HepG2 (cell line): ENCODE measurements at regions not wholly inside any gene's neighbourhood (a gene's known extent, or its start where the extent isn't known, plus 50 kb on each side); places are given as distances from the start of the nearest gene placed in this dataset.

Experiments used
- ATAC-seq: fragments of 200-7000 bp; cut with Tn5 transposase; 3 replicates; pipeline ENCODE4 v1.9.1; 2020; ENCODE audit warnings: mild to moderate bottlenecking, moderate library complexity
- BruUV-seq: library from RNA; stranded (reverse); fragments of 400-500 nt; replicated peaks from 2 replicates; lab custom pipeline; 2021; lab: Mats Ljungman, UMichigan
- CTCF ChIA-PET: fragments of 300-600 bp; formaldehyde crosslinking; extraction: SDS; loops from one replicate; lab custom pipeline; 2021; ENCODE audit warnings: low total read pairs, inconsistent platforms, low intra/inter-chr PET ratio; lab: Yijun Ruan, JAX
- POLR2A ChIA-PET: fragments of 350-600 bp; sonication (Branson Sonifier 250); formaldehyde crosslinking; loops from one replicate; lab custom pipeline; 2020; ENCODE audit warnings: antibody characterized with exemption, inconsistent platforms; lab: Yijun Ruan, JAX
- DNase-seq: peaks from one replicate; pipeline ENCODE4 v3.0.0-alpha.2; 2015; ENCODE audit warnings: low spot score
- FAIRE-seq: peaks from 3 replicates; lab custom pipeline; 2011; peaks lifted over from hg19 to GRCh38; lab: Jason Lieb, UNC
- H2AFZ ChIP-seq: one replicate; pipeline ENCODE4 v1.6.1; 2011; ENCODE audit warnings: low read length, inconsistent platforms
- H3K27ac ChIP-seq: fragments of 300-600 bp; 3 replicates; pipeline ENCODE4 v1.8.0; 2011; ENCODE audit warnings: mixed run types, mild to moderate bottlenecking, mixed read lengths, low read length, inconsistent platforms; ENCODE audit not compliant: insufficient read depth; ENCODE audit errors: extremely low read length
- H3K27me3 ChIP-seq, 2 experiments: fragments of 200-600 bp in 1 of 2; 2 replicates in 1 of 2; 3 replicates in 1 of 2; pipeline versions ENCODE4 v1.6.0 to v1.8.0; 2011; ENCODE audit warnings: low read length in 2 of 2, mild to moderate bottlenecking in 2 of 2, moderate library complexity in 2 of 2, inconsistent platforms in 1 of 2; ENCODE audit not compliant: insufficient read depth in 2 of 2, control insufficient read depth in 1 of 2
- H3K36me3 ChIP-seq, 2 experiments: fragments of 200-600 bp in 1 of 2; replicated peaks in 1 of 2; 2 replicates in 1 of 2; 3 replicates in 1 of 2; pipeline versions ENCODE4 v1.5.1 to v1.8.0; 2011; ENCODE audit warnings: low read length in 2 of 2, inconsistent platforms in 1 of 2; ENCODE audit not compliant: insufficient read depth in 2 of 2, control insufficient read depth in 1 of 2
- H3K4me1 ChIP-seq: 2 replicates; pipeline ENCODE4 v1.5.1; 2012; ENCODE audit warnings: low read length, inconsistent platforms; ENCODE audit not compliant: insufficient read depth
- H3K4me2 ChIP-seq: 2 replicates; pipeline ENCODE4 v1.6.0; 2011; ENCODE audit warnings: low read depth, low read length, inconsistent platforms
- H3K4me3 ChIP-seq, 3 experiments: fragments of 200-600 bp in 1 of 3; sonication (generic), shearing (Covaris generic) in 1 of 3; replicated peaks in 1 of 3; 2 replicates each; pipeline ENCODE4 v1.5.1; 2011 to 2016; ENCODE audit warnings: low read length in 3 of 3, inconsistent platforms in 2 of 3, low read depth in 2 of 3, mild to moderate bottlenecking in 2 of 3, control low read depth in 1 of 3, mixed read lengths in 1 of 3; ENCODE audit not compliant: insufficient read depth in 1 of 3
- H3K79me2 ChIP-seq: one replicate; pipeline ENCODE4 v1.6.1; 2011; ENCODE audit warnings: low read length, inconsistent platforms; ENCODE audit not compliant: insufficient read depth
- H3K9ac ChIP-seq: 2 replicates; pipeline ENCODE4 v1.6.0; 2011; ENCODE audit warnings: mild to moderate bottlenecking, low read depth, low read length, inconsistent platforms; ENCODE audit not compliant: insufficient read depth
- H3K9me3 ChIP-seq: 2 replicates; pipeline ENCODE4 v1.5.1; 2012; ENCODE audit warnings: mild to moderate bottlenecking, low read length
- H4K20me1 ChIP-seq: 2 replicates; pipeline ENCODE4 v1.6.0; 2011; ENCODE audit warnings: inconsistent platforms, mild to moderate bottlenecking, low read length, moderate library complexity; ENCODE audit not compliant: insufficient read depth
- CENPT ChIP-seq: sonication (generic); formaldehyde crosslinking; IDR thresholded peaks from 2 replicates; pipeline ENCODE4 v1.8.0; 2022; ENCODE audit warnings: low read depth, mild to moderate bottlenecking, moderate library complexity, missing genetic modification reagents
- ERF ChIP-seq: IDR thresholded peaks from 2 replicates; pipeline ENCODE4 v1.6.1; 2018; ENCODE audit warnings: missing biosample characterization, missing genetic modification reagents
- HOMEZ ChIP-seq: IDR thresholded peaks from 2 replicates; pipeline ENCODE4 v1.6.1; 2016; ENCODE audit warnings: low read depth
- KLF6 ChIP-seq: IDR thresholded peaks from 2 replicates; pipeline ENCODE4 v1.8.0; 2016; ENCODE audit warnings: missing biosample characterization, missing genetic modification reagents
- MAF1 ChIP-seq: sonication (generic); formaldehyde crosslinking; IDR thresholded peaks from 2 replicates; pipeline ENCODE4 v1.5.0; 2020; ENCODE audit warnings: missing genetic modification reagents, borderline replicate concordance
- RFX3 ChIP-seq: IDR thresholded peaks from 2 replicates; pipeline ENCODE4 v1.6.1; 2016; ENCODE audit warnings: missing biosample characterization, missing genetic modification reagents
- SALL2 ChIP-seq: sonication (generic); formaldehyde crosslinking; IDR thresholded peaks from 2 replicates; pipeline ENCODE4 v1.8.1; 2023; ENCODE audit warnings: mild to moderate bottlenecking, missing genetic modification reagents, inconsistent platforms
- TEF ChIP-seq: sonication (generic); formaldehyde crosslinking; IDR thresholded peaks from 2 replicates; pipeline ENCODE4 v1.5.0; 2020; ENCODE audit warnings: missing genetic modification reagents
- TRAFD1 ChIP-seq: sonication (generic); formaldehyde crosslinking; IDR thresholded peaks from 2 replicates; pipeline ENCODE4 v1.5.1; 2020; ENCODE audit warnings: missing genetic modification reagents, mild to moderate bottlenecking, borderline replicate concordance
- ZFP1 ChIP-seq: IDR thresholded peaks from 2 replicates; pipeline ENCODE4 v1.6.1; 2016
- ZFP36L1 ChIP-seq: sonication (generic); formaldehyde crosslinking; IDR thresholded peaks from 2 replicates; pipeline ENCODE4 v1.8.0; 2022; ENCODE audit warnings: mild to moderate bottlenecking, missing genetic modification reagents, moderate library complexity
- ZNF207 ChIP-seq: fragments of 450-650 bp; IDR thresholded peaks from 2 replicates; pipeline ENCODE4 v1.6.1; 2016; ENCODE audit warnings: antibody characterized with exemption, borderline replicate concordance
- ZNF225 ChIP-seq: sonication (generic); formaldehyde crosslinking; IDR thresholded peaks from 2 replicates; pipeline ENCODE4 v1.4.0; 2020; ENCODE audit warnings: mild to moderate bottlenecking, missing genetic modification reagents
- ZNF432 ChIP-seq: sonication (generic); formaldehyde crosslinking; IDR thresholded peaks from 2 replicates; pipeline ENCODE4 v1.5.0; 2020; ENCODE audit warnings: missing genetic modification reagents, mild to moderate bottlenecking, borderline replicate concordance
- ZNF513 ChIP-seq: sonication (generic); formaldehyde crosslinking; conservative IDR thresholded peaks from 2 replicates; pipeline ENCODE4 v1.5.0; 2020; ENCODE audit warnings: missing genetic modification reagents
- ZNF839 ChIP-seq: sonication (generic); formaldehyde crosslinking; IDR thresholded peaks from 2 replicates; pipeline ENCODE4 v1.4.0; 2020; ENCODE audit warnings: missing genetic modification reagents, mild to moderate bottlenecking, borderline replicate concordance
- WGBS: methylation state at CpG from one replicate; pipeline ENCODE4 v1.1.6; 2017; ENCODE audit warnings: low lambda C conversion rate; 5-methylcytosine and 5-hydroxymethylcytosine counted together
- in situ Hi-C: cut with HindIII; loops from 2 replicates; pipeline ENCODE4 v1.10.0; 2017; ENCODE audit warnings: low pct_unique_long_range_greater_than_20kb; ENCODE audit not compliant: extremely low pct_ligation_motif_present
- intact Hi-C: fragments of 100-400 bp; cut with micrococcal nuclease; formaldehyde crosslinking; loops from one replicate; pipeline ENCODE4 v1.10.0; 2022; ENCODE audit not compliant: unreplicated experiment

- ATAC-seq: no peak
- H3K27ac ChIP-seq: no peak overlapping the region
- H3K27me3 ChIP-seq: no peaks in the 10 kb centered on the region
- H2AFZ ChIP-seq: no peak overlapping the region
- intact Hi-C loops (no loop called here), in situ Hi-C loops (no loop called here)
- no TSS peak for BruUV-seq
- H3K4me2 ChIP-seq: no peak overlapping the region
- WGBS: 78% methylated on average over 1 of the region's 1 CpG
- POLR2A ChIA-PET: no interaction called here
- FAIRE-seq: no peak
- H3K4me3 ChIP-seq: no peak overlapping the region
- no peak overlapping the region for H3K9ac ChIP-seq
- peaks cover 22% of the 10 kb centered on the region for H3K9me3 ChIP-seq
- no peaks in the 10 kb centered on the region for H3K79me2 ChIP-seq
- H4K20me1 ChIP-seq: no peaks in the 10 kb centered on the region
- no peaks in the 10 kb centered on the region for H3K4me1 ChIP-seq
- H3K36me3 ChIP-seq: no peaks in the 10 kb centered on the region
- CTCF ChIA-PET: no interaction called here
- no peak for DNase-seq
- peak; percentile 45; the same call in 1 of the 2 replicates for TF ChIP-seq ZFP1
- TF ChIP-seq MAF1 (CRISPR knock-in tag): no peak
- TF ChIP-seq ZNF207: no peak
Observed at GRCh38 chr7:111630862-111631261, 68.6 kb upstream of the IMMP2L start.

GRCh38 chr7:111622084-111622483 lies 59.8 kb upstream of the IMMP2L start:
- H4K20me1 ChIP-seq: no peaks in the 10 kb centered on the region
- FAIRE-seq (no peak), ATAC-seq (no peak), DNase-seq (no peak)
- no peak overlapping the region for H2AFZ ChIP-seq
- no peaks in the 10 kb centered on the region for H3K79me2 ChIP-seq
- H3K4me2 ChIP-seq: no peak overlapping the region
- H3K4me1 ChIP-seq: no peaks in the 10 kb centered on the region
- no peak overlapping the region for H3K27ac ChIP-seq
- in situ Hi-C loops (no loop called here), intact Hi-C loops (no loop called here)
- 0% methylated on average over 4 of the region's 4 CpGs for WGBS
- H3K36me3 ChIP-seq: no peaks in the 10 kb centered on the region
- no peaks in the 10 kb centered on the region; a peak in 1 of 5 replicates for H3K27me3 ChIP-seq
- ChIA-PET POLR2A (no interaction called here), CTCF (no interaction called here)
- no peak overlapping the region for H3K9ac ChIP-seq
- BruUV-seq: no TSS peak
- H3K4me3 ChIP-seq: no peak overlapping the region
- no peaks in the 10 kb centered on the region for H3K9me3 ChIP-seq
- TF ChIP-seq ZNF432 (no peak), ERF (no peak), ZNF225 (CRISPR knock-in tag) (no peak), SALL2 (CRISPR knock-in tag) (no peak), KLF6 (no peak), ZNF839 (no peak), CENPT (CRISPR knock-in tag) (no peak), TEF (CRISPR knock-in tag) (no peak), ZNF513 (CRISPR knock-in tag) (no peak), TRAFD1 (CRISPR knock-in tag) (no peak), ZFP36L1 (CRISPR knock-in tag) (no peak), RFX3 (CRISPR knock-in tag) (no peak), HOMEZ (no peak)
